ENCODE measurements at regions not wholly inside any gene's neighbourhood (a gene's known extent, or its start where the extent isn't known, plus 50 kb on each side); places are given as distances from the start of the nearest gene placed in this dataset.

DNA sequence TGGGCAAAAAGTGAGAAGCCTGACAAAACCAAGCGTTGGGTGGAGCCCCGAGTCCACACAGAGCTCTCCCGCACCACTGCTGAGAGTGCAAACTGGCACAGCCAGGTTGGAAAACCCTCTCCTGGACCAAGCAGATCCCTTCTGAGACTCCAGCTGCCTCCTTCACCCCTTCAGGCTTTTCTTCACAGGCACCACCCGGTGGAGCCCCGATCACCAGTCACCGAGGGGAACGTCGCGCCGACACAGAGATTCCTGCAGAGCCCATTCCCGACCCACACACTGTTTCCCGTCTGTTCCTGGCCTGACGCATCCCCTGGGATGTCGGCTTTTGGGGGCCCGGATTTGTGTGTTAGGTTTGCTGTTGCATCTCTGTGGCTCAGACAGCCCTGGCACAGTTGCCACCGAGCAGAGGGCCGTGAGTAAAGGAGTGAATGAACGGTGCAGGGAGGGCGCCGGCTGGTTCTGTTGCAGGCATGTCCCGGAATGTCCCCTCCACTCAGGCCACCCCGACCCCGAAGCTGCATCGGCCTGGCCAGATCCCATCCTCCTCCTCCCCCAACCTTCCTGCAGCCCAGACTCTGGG lies 51.0 kb upstream of the INPP5A start:
- intact Hi-C loops (cut with DNase I) = no loop called here
- DNase-seq (peak in 2 of 3 donors; percentile 31 to 44), ATAC-seq (peak in 1 of 4 donors; percentile 10)
- Histone ChIP-seq H3K36me3 (no peaks in the 10 kb centered on the region), H3K27me3 (no peaks in the 10 kb centered on the region), H3K4me1 (no peaks in the 10 kb centered on the region), H3K9me3 (no peaks in the 10 kb centered on the region), H3K4me3 (no peak overlapping the region), H3K27ac (no peak overlapping the region)
- TF ChIP-seq, protein P1, sequence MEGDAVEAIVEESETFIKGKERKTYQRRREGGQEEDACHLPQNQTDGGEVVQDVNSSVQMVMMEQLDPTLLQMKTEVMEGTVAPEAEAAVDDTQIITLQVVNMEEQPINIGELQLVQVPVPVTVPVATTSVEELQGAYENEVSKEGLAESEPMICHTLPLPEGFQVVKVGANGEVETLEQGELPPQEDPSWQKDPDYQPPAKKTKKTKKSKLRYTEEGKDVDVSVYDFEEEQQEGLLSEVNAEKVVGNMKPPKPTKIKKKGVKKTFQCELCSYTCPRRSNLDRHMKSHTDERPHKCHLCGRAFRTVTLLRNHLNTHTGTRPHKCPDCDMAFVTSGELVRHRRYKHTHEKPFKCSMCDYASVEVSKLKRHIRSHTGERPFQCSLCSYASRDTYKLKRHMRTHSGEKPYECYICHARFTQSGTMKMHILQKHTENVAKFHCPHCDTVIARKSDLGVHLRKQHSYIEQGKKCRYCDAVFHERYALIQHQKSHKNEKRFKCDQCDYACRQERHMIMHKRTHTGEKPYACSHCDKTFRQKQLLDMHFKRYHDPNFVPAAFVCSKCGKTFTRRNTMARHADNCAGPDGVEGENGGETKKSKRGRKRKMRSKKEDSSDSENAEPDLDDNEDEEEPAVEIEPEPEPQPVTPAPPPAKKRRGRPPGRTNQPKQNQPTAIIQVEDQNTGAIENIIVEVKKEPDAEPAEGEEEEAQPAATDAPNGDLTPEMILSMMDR (IDR thresholded peaks at IDR 0.05) = no peak
- no peak for TF ChIP-seq POLR2A (IDR thresholded peaks at IDR 0.05)
- WGBS (ENCODE audit: insufficient coverage, low coverage, low lambda C conversion rate, missing lambda C conversion rate) = 88% methylated on average over 6 of the region's 24 CpGs

GRCh38 chr10:132487241-132488135 lies 50.1 kb upstream of the INPP5A start:
- intact Hi-C loops (cut with DNase I) = no loop called here
- no peak for TF ChIP-seq POLR2A (IDR thresholded peaks at IDR 0.05)
- Histone ChIP-seq H3K4me3 (no peak overlapping the region), H3K27ac (no peak overlapping the region), H3K9me3 (no peaks in the 10 kb centered on the region), H3K4me1 (no peaks in the 10 kb centered on the region), H3K27me3 (no peaks in the 10 kb centered on the region), H3K36me3 (no peaks in the 10 kb centered on the region)
- DNase-seq (peak in 2 of 3 donors; percentile 41 to 43), ATAC-seq (no peak)
- WGBS (ENCODE audit: insufficient coverage, low coverage, low lambda C conversion rate, missing lambda C conversion rate) = 79% methylated on average over 19 of the region's 41 CpGs

Measured in right lobe of liver (tissue), 6 donors.